ENCODE measurements at regions not wholly inside any gene's neighbourhood (a gene's known extent, or its start where the extent isn't known, plus 50 kb on each side); places are given as distances from the start of the nearest gene placed in this dataset.

- Histone ChIP-seq H3K4me3 (ENCODE audit: low read length in 3 of 3) (no peak overlapping the region), H3K27ac (ENCODE audit: low read depth in 2 of 2, low read length in 2 of 2) (no peak overlapping the region), H3K4me1 (ENCODE audit: control insufficient read depth in 2 of 3, insufficient read depth in 2 of 3, low read depth in 1 of 3, low read length in 3 of 3) (no peaks in the 10 kb centered on the region), H3K27me3 (ENCODE audit: control insufficient read depth, insufficient read depth, low read length) (no peaks in the 10 kb centered on the region), H3K9ac (ENCODE audit: low read length in 3 of 3) (no peak overlapping the region), H3K9me3 (ENCODE audit: control insufficient read depth in 2 of 3, insufficient read depth in 1 of 3, low read length in 3 of 3) (no peaks in the 10 kb centered on the region), H3K36me3 (ENCODE audit: control insufficient read depth in 2 of 3, insufficient read depth in 3 of 3, low read length in 3 of 3) (no peaks in the 10 kb centered on the region)
- FAIRE-seq: no peak
- intact Hi-C loops (cut with DNase I): no loop called here
- TF ChIP-seq CTCF (IDR thresholded peaks at IDR 0.05; ENCODE audit: borderline replicate concordance, extremely low read depth, insufficient read depth): no peak
- DNase-seq: no peak
Observed at GRCh38 chrX:97987979-97988378, 1104.3 kb downstream of the RPA4 start.

- TF ChIP-seq CTCF (IDR thresholded peaks at IDR 0.05; ENCODE audit: borderline replicate concordance, extremely low read depth, insufficient read depth): no peak
- no peak overlapping the region for H3K27ac ChIP-seq (ENCODE audit: low read depth in 2 of 2, low read length in 2 of 2)
- FAIRE-seq (no peak), DNase-seq (no peak)
- intact Hi-C loops (cut with DNase I): no loop called here
- H3K4me3 ChIP-seq (ENCODE audit: low read length in 3 of 3): no peak overlapping the region
- no peaks in the 10 kb centered on the region for H3K4me1 ChIP-seq (ENCODE audit: control insufficient read depth in 2 of 3, insufficient read depth in 2 of 3, low read depth in 1 of 3, low read length in 3 of 3)
- H3K9ac ChIP-seq (ENCODE audit: low read length in 3 of 3): no peak overlapping the region
- no peaks in the 10 kb centered on the region for H3K9me3 ChIP-seq (ENCODE audit: control insufficient read depth in 2 of 3, insufficient read depth in 1 of 3, low read length in 3 of 3)
- H3K36me3 ChIP-seq (ENCODE audit: control insufficient read depth in 2 of 3, insufficient read depth in 3 of 3, low read length in 3 of 3): no peaks in the 10 kb centered on the region
- no peaks in the 10 kb centered on the region for H3K27me3 ChIP-seq (ENCODE audit: control insufficient read depth, insufficient read depth, low read length)
Observed at GRCh38 chrX:97995834-97996233, 1112.1 kb downstream of the RPA4 start.

- no peak overlapping the region for H3K27ac ChIP-seq (ENCODE audit: low read depth in 2 of 2, low read length in 2 of 2)
- no peak overlapping the region for H3K9ac ChIP-seq (ENCODE audit: low read length in 3 of 3)
- FAIRE-seq (no peak), DNase-seq (peak in 1 of 5 donors; percentile 37)
- TF ChIP-seq CTCF (IDR thresholded peaks at IDR 0.05; ENCODE audit: borderline replicate concordance, extremely low read depth, insufficient read depth): no peak
- H3K27me3 ChIP-seq (ENCODE audit: control insufficient read depth, insufficient read depth, low read length): no peaks in the 10 kb centered on the region
- no peaks in the 10 kb centered on the region for H3K4me1 ChIP-seq (ENCODE audit: control insufficient read depth in 2 of 3, insufficient read depth in 2 of 3, low read depth in 1 of 3, low read length in 3 of 3)
- no peak overlapping the region for H3K4me3 ChIP-seq (ENCODE audit: low read length in 3 of 3)
- H3K9me3 ChIP-seq (ENCODE audit: control insufficient read depth in 2 of 3, insufficient read depth in 1 of 3, low read length in 3 of 3): peaks cover 0 to 1% (median 0%) of the 10 kb centered on the region in 3 donors
- no peaks in the 10 kb centered on the region for H3K36me3 ChIP-seq (ENCODE audit: control insufficient read depth in 2 of 3, insufficient read depth in 3 of 3, low read length in 3 of 3)
- intact Hi-C loops (cut with DNase I): no loop called here
Observed at GRCh38 chrX:98028691-98029090, 1145.0 kb downstream of the RPA4 start.

GRCh38 chrX:98029861-98030260 lies 1146.2 kb downstream of the RPA4 start:
- Histone ChIP-seq H3K36me3 (ENCODE audit: control insufficient read depth in 2 of 3, insufficient read depth in 3 of 3, low read length in 3 of 3) (no peaks in the 10 kb centered on the region), H3K27ac (ENCODE audit: low read depth in 2 of 2, low read length in 2 of 2) (no peak overlapping the region), H3K9me3 (ENCODE audit: control insufficient read depth in 2 of 3, insufficient read depth in 1 of 3, low read length in 3 of 3) (peaks cover 0 to 1% (median 0%) of the 10 kb centered on the region in 3 donors), H3K9ac (ENCODE audit: low read length in 3 of 3) (no peak overlapping the region), H3K27me3 (ENCODE audit: control insufficient read depth, insufficient read depth, low read length) (no peaks in the 10 kb centered on the region), H3K4me1 (ENCODE audit: control insufficient read depth in 2 of 3, insufficient read depth in 2 of 3, low read depth in 1 of 3, low read length in 3 of 3) (no peaks in the 10 kb centered on the region), H3K4me3 (ENCODE audit: low read length in 3 of 3) (no peak overlapping the region)
- no peak for FAIRE-seq
- DNase-seq: peak in 1 of 5 donors; percentile 56
- TF ChIP-seq CTCF (IDR thresholded peaks at IDR 0.05; ENCODE audit: borderline replicate concordance, extremely low read depth, insufficient read depth): no peak
- intact Hi-C loops (cut with DNase I): no loop called here

Measured in kidney (tissue), 13 donors.